ENCODE measurements at regions not wholly inside any gene's neighbourhood (a gene's known extent, or its start where the extent isn't known, plus 50 kb on each side); places are given as distances from the start of the nearest gene placed in this dataset.

DNA sequence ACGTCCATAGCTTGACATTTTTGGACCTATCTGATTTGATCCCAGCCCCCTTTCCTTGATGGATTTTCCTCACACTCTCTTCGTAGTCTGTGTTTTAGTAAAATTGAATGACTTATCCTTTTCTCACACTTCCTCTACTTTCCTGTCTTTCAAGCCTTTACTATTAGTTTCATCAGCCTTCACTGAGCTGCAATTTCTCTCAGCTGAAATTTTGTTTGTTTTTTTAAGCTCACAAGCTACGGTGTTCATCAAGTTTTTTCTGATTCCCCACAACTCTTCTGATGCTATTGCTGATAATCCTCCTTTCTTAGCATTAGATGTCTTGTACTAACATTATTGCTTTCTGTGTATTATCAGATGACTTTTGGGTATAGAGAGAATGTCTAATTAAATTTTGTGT lies 263.7 kb downstream of the TBX18 start:
- Histone ChIP-seq H3K9me3 (no peaks in the 10 kb centered on the region), H3K36me3 (replicated peaks) (no peaks in the 10 kb centered on the region), H3K4me1 (no peaks in the 10 kb centered on the region), H3K4me3 (no peak overlapping the region), H3K27me3 (ENCODE audit: low read depth) (no peaks in the 10 kb centered on the region)
- no peak for DNase-seq (ENCODE audit: low spot score in 2 of 2)
- in situ Hi-C loops (cut with MboI; ENCODE audit: low sequenced_read_pairs), result no loop called here

DNA sequence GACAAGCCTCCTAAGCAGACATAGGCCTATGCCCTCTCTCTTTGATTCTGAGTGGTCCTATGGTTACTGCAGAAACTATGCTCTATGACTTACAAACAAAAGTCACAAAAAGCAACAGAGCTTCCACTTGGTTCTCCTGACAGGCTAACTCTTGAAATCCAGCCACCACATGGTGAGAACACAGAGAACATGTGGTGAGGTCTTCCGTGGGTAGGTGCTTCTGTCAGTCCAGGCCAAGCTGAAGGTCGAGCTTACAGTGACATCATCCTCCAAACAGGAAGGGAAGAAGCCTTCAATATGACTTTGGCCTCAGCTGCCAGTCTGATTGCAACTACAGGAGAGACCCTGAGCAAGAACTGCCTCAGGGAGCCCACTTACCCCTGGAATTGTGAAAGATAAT lies 265.5 kb downstream of the TBX18 start:
- H3K4me1 ChIP-seq, result no peaks in the 10 kb centered on the region
- DNase-seq (ENCODE audit: low spot score in 2 of 2), result no peak
- in situ Hi-C loops (cut with MboI; ENCODE audit: low sequenced_read_pairs), result no loop called here
- no peak overlapping the region for H3K4me3 ChIP-seq
- no peaks in the 10 kb centered on the region for H3K9me3 ChIP-seq
- H3K36me3 ChIP-seq (replicated peaks), result no peaks in the 10 kb centered on the region
- no peaks in the 10 kb centered on the region for H3K27me3 ChIP-seq (ENCODE audit: low read depth)

DNA sequence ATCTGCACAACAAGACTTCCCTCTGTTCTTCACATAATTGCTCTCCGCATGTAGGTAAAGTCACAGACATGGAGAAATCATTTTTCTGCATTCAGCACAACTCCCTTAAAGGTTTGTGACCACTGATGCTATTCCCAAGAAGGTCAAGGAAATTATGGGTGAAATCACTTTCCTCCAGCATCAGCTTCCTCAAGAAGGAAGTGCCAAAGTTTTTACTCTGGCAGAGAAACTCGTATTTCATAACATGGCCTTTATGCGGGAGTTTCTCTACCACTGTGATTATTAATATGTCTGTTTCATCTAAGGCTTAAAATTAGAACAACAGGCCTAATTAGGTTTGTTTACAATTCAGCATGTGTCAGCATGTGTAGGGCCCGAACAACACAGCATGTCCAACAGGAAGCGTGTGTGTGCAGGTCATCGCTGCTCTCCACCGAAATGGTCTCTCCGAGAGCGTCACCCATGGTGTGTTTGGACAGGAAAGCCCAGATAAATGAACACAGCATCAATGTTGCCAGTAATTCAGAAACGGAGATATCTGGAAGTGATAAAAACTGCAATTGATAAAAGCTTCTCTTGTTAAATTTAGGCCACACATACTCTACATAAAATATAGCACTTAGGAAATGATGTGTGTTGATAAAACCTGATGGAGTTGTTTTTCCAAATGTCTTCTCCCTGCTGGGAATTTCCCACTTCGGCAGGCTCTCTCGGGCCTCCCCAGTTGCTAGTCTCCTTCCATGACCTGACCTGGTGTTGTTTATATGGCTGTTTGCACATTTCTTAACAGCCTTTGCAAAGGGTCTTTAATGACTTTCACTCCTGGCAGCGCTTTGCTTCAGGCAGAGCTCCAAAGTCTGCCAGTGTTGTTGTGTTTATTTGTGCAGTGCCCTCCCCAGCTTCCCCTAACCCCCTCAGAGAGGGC lies 265.1 kb upstream of the CEP162 start:
- in situ Hi-C loops (cut with MboI; ENCODE audit: low sequenced_read_pairs), result no loop called here
- DNase-seq (ENCODE audit: low spot score in 2 of 2), result no peak
- no peaks in the 10 kb centered on the region for H3K4me1 ChIP-seq
- H3K9me3 ChIP-seq, result no peaks in the 10 kb centered on the region
- no peaks in the 10 kb centered on the region for H3K27me3 ChIP-seq (ENCODE audit: low read depth)
- H3K4me3 ChIP-seq, result no peak overlapping the region
- H3K36me3 ChIP-seq (replicated peaks), result no peaks in the 10 kb centered on the region

DNA sequence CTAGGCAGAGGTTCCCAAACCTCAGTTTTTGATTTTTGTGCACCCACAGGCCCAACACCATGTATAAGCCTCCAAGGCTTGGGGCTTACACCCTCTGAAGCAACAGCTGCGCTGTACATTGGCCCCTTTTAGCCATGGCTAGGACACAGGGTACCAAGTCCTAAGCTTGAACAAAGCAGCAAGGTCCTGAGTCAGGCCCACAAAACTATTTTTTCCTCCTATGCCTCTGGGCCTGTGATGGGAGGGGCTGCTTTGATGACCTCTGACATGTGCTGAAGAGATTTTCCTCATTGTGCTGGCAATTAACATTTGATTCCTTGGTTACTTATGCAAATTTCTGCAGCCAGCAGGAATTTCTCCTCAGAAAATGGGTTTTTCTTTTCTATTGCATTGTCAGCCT lies 262.2 kb upstream of the CEP162 start:
- no peaks in the 10 kb centered on the region for H3K27me3 ChIP-seq (ENCODE audit: low read depth)
- H3K9me3 ChIP-seq, result no peaks in the 10 kb centered on the region
- H3K36me3 ChIP-seq (replicated peaks), result no peaks in the 10 kb centered on the region
- in situ Hi-C loops (cut with MboI; ENCODE audit: low sequenced_read_pairs), result no loop called here
- no peak overlapping the region for H3K4me3 ChIP-seq
- H3K4me1 ChIP-seq, result no peaks in the 10 kb centered on the region
- DNase-seq (ENCODE audit: low spot score in 2 of 2), result no peak

DNA sequence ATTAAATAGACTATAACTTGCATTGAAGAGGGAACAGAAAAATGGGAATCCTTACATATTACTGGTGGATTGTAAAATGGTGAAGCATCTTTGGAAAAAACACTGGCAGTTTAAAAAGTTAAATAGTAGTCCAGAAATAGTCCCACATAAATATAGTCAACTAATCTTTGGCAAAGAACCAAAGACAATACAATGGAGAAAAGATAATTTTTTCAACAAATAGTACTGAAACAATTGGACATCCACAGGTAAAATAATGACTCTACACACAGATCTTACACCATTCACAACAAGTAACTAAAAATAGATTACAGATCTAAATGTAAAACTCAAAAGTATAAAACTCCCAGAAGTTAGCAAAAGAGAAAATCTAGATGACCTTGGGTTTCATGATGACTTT lies 259.1 kb upstream of the CEP162 start:
- H3K4me1 ChIP-seq, result no peaks in the 10 kb centered on the region
- no peak for DNase-seq (ENCODE audit: low spot score in 2 of 2)
- no peaks in the 10 kb centered on the region for H3K9me3 ChIP-seq
- H3K36me3 ChIP-seq (replicated peaks), result no peaks in the 10 kb centered on the region
- no peaks in the 10 kb centered on the region for H3K27me3 ChIP-seq (ENCODE audit: low read depth)
- H3K4me3 ChIP-seq, result no peak overlapping the region
- in situ Hi-C loops (cut with MboI; ENCODE audit: low sequenced_read_pairs), result no loop called here

DNA sequence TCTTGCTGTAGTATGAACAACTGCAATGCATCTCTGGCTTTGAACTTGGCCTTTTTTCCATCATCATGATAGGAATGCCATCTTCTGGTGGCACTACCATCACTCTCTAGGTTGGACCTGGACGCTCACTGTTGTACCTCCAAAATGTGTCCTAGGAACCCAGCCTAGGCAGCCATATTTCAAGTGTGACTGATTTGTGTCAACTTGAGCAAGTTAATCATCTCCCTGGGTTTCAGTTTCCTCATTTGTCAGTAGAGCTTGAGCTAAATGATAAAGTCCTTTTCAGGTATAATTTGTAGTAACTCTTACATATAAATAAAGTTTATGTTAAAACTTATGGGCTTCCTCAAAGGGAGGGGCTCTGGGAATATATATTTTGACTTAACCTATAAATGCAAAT lies 241.7 kb upstream of the CEP162 start:
- no peaks in the 10 kb centered on the region for H3K9me3 ChIP-seq
- no peak for DNase-seq (ENCODE audit: low spot score in 2 of 2)
- H3K36me3 ChIP-seq (replicated peaks), result no peaks in the 10 kb centered on the region
- no peaks in the 10 kb centered on the region for H3K27me3 ChIP-seq (ENCODE audit: low read depth)
- no peaks in the 10 kb centered on the region for H3K4me1 ChIP-seq
- in situ Hi-C loops (cut with MboI; ENCODE audit: low sequenced_read_pairs), result no loop called here
- no peak overlapping the region for H3K4me3 ChIP-seq

DNA sequence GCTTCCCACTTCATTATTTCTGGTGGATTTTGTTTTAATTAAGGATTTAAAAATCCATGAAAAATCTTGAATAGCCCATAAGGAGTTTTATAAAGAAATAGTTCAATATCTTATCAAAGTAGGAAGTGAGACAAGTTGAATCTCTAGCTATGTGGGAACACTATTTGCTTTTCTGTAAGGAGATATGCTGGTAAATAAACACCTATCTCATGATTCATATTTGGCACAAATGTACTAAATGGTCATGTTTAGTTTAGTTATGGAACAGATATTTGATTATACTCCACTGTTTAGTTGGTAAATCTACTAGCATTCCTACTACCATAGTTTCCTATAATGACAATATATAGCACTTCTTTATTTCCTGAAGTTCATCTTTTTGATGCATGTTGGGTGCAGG lies 239.9 kb upstream of the CEP162 start:
- Histone ChIP-seq H3K9me3 (no peaks in the 10 kb centered on the region), H3K27me3 (ENCODE audit: low read depth) (no peaks in the 10 kb centered on the region), H3K4me3 (no peak overlapping the region), H3K4me1 (no peaks in the 10 kb centered on the region), H3K36me3 (replicated peaks) (no peaks in the 10 kb centered on the region)
- in situ Hi-C loops (cut with MboI; ENCODE audit: low sequenced_read_pairs), result no loop called here
- DNase-seq (ENCODE audit: low spot score in 2 of 2), result no peak

DNA sequence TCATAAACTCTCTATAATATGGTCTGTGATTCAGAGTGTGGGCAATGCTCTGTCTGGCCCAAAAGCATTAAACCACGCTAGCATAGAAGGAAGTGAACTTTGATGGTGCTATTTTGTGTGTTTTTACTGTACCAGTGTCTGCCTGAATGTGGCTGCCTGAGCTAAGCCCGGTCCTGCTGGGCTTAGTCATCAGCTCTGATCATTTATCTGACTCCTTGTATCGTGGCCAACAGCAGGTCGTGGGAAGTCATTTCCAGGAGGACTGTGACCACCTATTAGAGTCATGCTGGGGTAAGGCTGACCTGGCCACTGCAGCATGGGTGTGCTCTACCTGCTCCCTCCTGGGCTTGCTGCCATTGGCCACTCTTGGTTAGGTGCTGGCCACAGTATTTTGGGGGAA lies 239.1 kb upstream of the CEP162 start:
- Histone ChIP-seq H3K4me1 (no peaks in the 10 kb centered on the region), H3K9me3 (no peaks in the 10 kb centered on the region), H3K27me3 (ENCODE audit: low read depth) (no peaks in the 10 kb centered on the region), H3K4me3 (no peak overlapping the region), H3K36me3 (replicated peaks) (no peaks in the 10 kb centered on the region)
- in situ Hi-C loops (cut with MboI; ENCODE audit: low sequenced_read_pairs), result no loop called here
- DNase-seq (ENCODE audit: low spot score in 2 of 2), result no peak

DNA sequence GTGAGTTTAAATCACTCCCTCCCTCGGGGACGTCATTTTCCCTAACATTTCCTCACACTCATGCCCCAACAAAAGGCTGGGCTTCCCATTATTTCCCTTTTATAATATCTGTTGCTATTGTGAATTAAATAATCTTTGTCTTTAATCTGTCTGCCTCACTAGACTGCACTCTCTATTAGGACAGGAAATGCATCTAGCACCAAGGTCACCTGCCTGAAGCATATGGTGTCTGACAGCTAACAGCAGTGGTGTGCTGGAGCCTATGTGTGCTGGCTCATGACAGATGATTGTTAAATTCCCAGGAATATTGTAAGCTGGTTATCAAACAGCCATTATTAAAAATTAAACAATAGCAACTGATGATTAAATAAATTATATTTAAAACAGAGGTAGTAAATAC lies 237.0 kb upstream of the CEP162 start:
- Histone ChIP-seq H3K27me3 (ENCODE audit: low read depth) (peaks cover 2% of the 10 kb centered on the region; the same call in 1 of the 2 replicates), H3K4me1 (no peaks in the 10 kb centered on the region), H3K4me3 (no peak overlapping the region), H3K36me3 (replicated peaks) (no peaks in the 10 kb centered on the region), H3K9me3 (no peaks in the 10 kb centered on the region)
- in situ Hi-C loops (cut with MboI; ENCODE audit: low sequenced_read_pairs), result no loop called here
- no peak for DNase-seq (ENCODE audit: low spot score in 2 of 2)

DNA sequence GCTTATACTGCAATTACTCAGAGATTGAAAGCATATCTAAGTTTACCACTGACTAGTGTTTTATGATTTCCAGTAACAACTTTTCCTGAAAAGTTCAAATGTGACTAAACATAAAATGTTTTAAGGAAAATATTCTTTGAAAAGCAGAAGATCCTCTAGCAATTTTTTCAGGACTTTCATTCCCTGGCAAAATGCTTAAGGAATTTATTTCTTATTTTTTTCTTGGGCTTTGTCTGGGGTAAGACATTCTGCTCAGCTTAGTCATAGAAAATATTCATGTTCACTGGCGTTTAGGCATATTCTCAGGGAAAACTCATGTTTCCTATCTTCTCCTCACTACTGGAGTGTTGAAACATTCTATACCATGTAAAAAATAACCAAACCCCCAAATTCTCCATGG lies 235.3 kb upstream of the CEP162 start:
- no peaks in the 10 kb centered on the region for H3K4me1 ChIP-seq
- peaks cover 5% of the 10 kb centered on the region for H3K27me3 ChIP-seq (ENCODE audit: low read depth)
- no peak for DNase-seq (ENCODE audit: low spot score in 2 of 2)
- in situ Hi-C loops (cut with MboI; ENCODE audit: low sequenced_read_pairs), result no loop called here
- H3K9me3 ChIP-seq, result no peaks in the 10 kb centered on the region
- H3K36me3 ChIP-seq (replicated peaks), result no peaks in the 10 kb centered on the region
- no peak overlapping the region for H3K4me3 ChIP-seq

DNA sequence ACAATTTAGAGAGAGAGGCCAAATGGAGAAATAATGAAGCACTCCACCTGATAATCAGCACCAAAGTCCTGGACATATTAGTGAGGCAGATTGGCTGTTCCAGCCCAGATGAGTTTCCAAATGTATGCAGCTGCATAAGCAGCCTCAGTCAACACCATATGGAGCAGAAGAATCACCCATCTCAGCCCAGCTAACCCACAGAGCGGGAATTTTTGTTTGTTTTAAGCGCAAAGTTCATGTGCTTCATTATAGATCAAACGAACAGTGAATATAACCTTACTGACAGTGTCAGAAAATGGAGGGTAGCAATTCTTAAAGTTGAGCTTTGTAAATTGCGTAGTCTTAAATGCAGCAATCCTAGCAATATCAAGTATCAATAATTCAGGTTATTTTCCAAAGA lies 234.0 kb upstream of the CEP162 start:
- Histone ChIP-seq H3K36me3 (replicated peaks) (no peaks in the 10 kb centered on the region), H3K27me3 (ENCODE audit: low read depth) (peaks cover 5% of the 10 kb centered on the region), H3K9me3 (no peaks in the 10 kb centered on the region), H3K4me3 (no peak overlapping the region), H3K4me1 (no peaks in the 10 kb centered on the region)
- no peak for DNase-seq (ENCODE audit: low spot score in 2 of 2)
- in situ Hi-C loops (cut with MboI; ENCODE audit: low sequenced_read_pairs), result no loop called here

DNA sequence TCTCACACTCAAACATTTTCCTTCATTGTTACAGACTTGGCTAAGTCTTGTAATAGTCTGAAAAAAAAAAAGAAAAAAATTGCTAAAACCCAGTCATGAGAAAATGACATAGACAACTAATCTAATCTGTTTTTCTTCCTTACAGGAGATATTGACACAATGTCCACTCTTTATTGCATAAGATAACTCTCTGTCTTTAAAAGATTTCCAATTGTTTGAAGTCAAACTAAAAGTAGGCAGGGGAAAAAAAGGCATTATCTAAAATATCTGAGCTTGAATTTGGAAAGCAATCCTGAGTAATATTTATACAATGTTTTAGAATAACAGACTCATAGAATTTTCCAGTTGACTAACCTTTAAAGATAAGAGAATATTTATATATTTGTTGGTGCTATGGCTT lies 233.0 kb upstream of the CEP162 start:
- H3K27me3 ChIP-seq (ENCODE audit: low read depth), result peaks cover 5% of the 10 kb centered on the region
- H3K4me1 ChIP-seq, result no peaks in the 10 kb centered on the region
- no peaks in the 10 kb centered on the region for H3K36me3 ChIP-seq (replicated peaks)
- DNase-seq (ENCODE audit: low spot score in 2 of 2), result no peak
- H3K4me3 ChIP-seq, result no peak overlapping the region
- in situ Hi-C loops (cut with MboI; ENCODE audit: low sequenced_read_pairs), result no loop called here
- no peaks in the 10 kb centered on the region for H3K9me3 ChIP-seq

DNA sequence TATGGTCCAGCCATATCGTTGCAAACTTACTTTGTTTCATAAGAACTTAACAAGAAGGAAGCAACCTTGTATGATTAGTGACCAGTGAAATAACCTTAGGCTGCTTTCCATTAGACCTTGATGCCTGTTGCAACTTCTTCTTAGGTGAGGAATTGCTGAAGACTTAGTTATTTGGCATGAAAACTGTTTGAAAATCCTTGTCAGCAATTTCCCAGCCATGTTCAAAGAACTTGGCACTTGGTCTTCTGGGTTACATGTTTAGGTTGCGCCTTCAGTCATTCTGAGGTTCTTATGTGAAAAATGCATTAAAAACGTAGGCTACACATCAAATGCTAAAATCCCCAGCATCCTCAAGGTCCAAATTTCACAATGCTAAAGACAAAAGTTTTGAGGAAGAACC lies 232.0 kb upstream of the CEP162 start:
- Histone ChIP-seq H3K4me3 (no peak overlapping the region), H3K4me1 (no peaks in the 10 kb centered on the region), H3K9me3 (no peaks in the 10 kb centered on the region), H3K27me3 (ENCODE audit: low read depth) (peaks cover 5% of the 10 kb centered on the region), H3K36me3 (replicated peaks) (no peaks in the 10 kb centered on the region)
- DNase-seq (ENCODE audit: low spot score in 2 of 2), result no peak
- in situ Hi-C loops (cut with MboI; ENCODE audit: low sequenced_read_pairs), result no loop called here

DNA sequence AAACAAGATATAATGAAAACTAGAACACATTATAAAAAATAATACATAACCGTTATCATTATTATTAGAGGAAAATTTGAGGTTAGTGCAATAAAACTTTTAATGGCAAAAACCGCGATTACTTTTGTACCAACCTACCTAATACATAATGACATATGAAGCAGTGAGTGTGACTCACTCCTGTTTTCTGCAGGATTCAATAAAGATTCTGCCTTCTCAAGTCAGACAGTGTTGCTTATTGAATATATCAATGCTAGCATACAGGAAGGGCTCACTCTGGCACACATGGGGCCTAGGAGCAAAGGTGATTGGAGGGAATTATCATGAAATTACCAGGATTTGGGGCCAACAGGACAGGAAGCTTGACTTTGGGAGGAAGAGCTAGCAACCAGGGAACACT lies 230.8 kb upstream of the CEP162 start:
- H3K27me3 ChIP-seq (ENCODE audit: low read depth), result peaks cover 5% of the 10 kb centered on the region
- no peaks in the 10 kb centered on the region for H3K4me1 ChIP-seq
- H3K36me3 ChIP-seq (replicated peaks), result no peaks in the 10 kb centered on the region
- in situ Hi-C loops (cut with MboI; ENCODE audit: low sequenced_read_pairs), result no loop called here
- no peak overlapping the region for H3K4me3 ChIP-seq
- no peak for DNase-seq (ENCODE audit: low spot score in 2 of 2)
- H3K9me3 ChIP-seq, result no peaks in the 10 kb centered on the region

DNA sequence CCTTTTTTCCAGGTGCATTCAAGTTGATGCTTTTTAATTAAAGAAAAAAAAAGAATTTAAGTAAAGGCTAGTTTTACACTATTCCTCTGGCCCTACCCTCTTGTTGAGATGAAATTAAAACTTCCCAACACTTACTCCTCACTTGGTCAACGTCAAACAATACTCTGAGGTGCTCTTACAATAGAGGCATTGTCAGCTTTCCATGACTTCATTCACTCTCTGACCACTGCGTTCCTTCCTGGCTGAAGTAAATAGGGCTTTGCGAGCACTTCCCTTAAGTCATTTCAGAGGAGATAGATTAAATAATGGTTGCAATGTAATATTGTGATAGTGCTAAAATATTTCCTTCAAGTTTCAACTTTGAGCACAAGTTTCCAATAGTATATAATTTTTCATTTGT lies 229.8 kb upstream of the CEP162 start:
- Histone ChIP-seq H3K36me3 (replicated peaks) (no peaks in the 10 kb centered on the region), H3K27me3 (ENCODE audit: low read depth) (peaks cover 5% of the 10 kb centered on the region), H3K4me1 (no peaks in the 10 kb centered on the region), H3K9me3 (no peaks in the 10 kb centered on the region), H3K4me3 (no peak overlapping the region)
- no peak for DNase-seq (ENCODE audit: low spot score in 2 of 2)
- in situ Hi-C loops (cut with MboI; ENCODE audit: low sequenced_read_pairs), result no loop called here
